CD4-positive, alpha-beta T cell treated with Interleukin-6 for 4 hours (primary cell): ENCODE measurements at regions not wholly inside any gene's neighbourhood (a gene's known extent, or its start where the extent isn't known, plus 50 kb on each side); places are given as distances from the start of the nearest gene placed in this dataset.
"Not testable (repeated sequence)": the region's sequence is repeated elsewhere in the genome, so short reads cannot be mapped to it uniquely, and the experiment has no call there.

Experiments used
- DNase-seq: peaks from one replicate; pipeline ENCODE4 v3.0.0-alpha.2; 2020; ENCODE audit warnings: mixed read lengths

- no peak for DNase-seq
Observed at GRCh38 chr17:64784353-64785010, 122.4 kb upstream of the SMURF2 start.

DNA sequence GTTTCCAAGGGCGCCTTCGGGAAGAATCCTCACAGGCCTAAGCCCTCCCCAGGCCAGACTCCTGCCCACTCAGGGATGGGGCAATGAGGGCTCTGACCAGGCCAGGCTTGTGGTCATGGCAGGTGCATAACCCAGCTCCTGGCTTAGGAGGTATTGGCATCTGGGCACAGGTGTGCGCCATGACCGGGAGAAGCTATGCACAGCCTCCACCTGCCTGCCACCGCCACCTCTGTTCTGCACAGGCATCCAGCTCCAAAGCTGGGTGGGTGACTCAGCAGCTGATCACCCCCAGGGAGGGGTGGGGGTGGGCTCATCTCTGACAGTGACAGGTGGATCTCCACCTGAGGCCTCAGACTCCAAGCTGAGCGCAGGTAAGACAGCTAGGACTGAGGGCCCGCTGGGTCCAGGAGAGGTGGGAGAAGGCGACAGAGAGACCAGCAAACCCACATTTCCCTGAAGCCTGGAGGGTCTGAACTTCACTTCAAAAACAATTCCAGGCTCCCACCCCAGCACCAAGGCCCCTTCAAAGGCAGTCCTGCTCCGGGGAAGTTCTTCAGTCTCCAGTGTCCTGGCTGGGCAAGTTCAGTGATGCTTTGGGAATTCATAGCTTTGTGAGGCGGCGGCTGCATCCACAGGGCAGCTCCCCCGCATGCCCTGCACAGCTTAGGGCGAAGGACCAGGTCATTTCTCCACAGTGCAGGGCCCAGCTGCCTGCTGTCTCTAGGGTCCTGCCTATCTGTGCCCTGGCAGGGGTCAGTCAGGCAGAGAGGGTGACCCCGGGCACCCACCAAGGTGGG lies 121.6 kb upstream of the SMURF2 start:
- DNase-seq = no peak

DNA sequence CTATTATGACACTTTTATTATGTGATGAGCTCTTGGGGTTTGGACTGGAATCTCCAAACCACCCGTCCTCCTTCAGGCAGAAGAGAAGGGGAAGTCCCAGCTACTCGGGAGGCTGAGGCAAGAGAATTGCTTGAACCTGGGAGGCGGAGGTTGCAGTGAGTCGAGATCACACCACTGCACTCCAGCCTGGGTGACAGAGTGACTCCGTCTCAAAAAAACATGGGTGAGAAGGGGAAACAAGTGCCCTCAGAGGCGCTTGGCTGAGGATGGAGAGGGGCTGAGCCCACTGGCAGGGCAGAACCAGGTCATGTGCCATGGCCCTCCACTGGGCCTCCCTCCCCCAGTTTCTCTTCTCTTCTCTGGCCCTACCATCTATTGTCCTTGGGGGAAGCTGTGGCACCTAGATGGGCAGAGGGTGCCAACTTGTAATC lies 120.9 kb upstream of the SMURF2 start:
- DNase-seq = no peak

DNA sequence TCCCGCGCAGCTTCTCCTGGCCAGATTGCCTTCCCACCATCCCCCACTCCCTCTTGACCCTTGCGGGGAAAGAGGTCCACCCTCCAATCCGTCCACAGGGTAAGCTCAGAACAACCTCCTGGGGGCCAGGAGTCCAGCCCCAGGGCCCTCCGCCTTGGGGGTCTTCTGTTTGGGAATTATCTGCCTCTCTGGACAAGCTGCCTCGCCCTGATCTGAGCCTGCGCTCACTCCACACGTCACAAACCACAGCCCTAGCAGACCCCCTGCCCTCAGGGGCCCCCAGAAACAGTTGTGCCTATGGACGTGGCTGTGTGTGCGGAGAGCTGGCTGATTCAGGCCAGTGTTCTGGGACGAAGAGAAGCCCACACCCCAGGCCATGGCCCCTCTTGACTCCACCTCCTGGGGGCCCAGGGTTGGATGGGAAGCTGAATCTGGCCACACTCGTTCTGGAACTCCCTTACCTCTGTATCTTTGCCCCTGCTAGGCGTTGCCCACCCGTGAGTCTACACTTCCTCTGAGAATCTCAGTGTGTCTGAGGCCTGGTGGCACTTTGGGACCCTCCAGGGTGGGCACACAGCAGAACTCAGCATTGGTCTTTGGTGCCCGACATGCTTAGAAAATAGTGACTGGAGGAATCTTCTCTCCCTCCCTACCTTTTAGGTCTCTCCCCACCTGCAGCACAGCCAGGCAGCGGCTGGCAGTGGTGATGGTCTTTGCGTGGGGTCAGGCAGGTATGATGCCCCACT lies 119.9 kb upstream of the SMURF2 start:
- no peak for DNase-seq

GRCh38 chr17:64781014-64781756 lies 119.1 kb upstream of the SMURF2 start:
- peak; percentile 72 for DNase-seq

DNA sequence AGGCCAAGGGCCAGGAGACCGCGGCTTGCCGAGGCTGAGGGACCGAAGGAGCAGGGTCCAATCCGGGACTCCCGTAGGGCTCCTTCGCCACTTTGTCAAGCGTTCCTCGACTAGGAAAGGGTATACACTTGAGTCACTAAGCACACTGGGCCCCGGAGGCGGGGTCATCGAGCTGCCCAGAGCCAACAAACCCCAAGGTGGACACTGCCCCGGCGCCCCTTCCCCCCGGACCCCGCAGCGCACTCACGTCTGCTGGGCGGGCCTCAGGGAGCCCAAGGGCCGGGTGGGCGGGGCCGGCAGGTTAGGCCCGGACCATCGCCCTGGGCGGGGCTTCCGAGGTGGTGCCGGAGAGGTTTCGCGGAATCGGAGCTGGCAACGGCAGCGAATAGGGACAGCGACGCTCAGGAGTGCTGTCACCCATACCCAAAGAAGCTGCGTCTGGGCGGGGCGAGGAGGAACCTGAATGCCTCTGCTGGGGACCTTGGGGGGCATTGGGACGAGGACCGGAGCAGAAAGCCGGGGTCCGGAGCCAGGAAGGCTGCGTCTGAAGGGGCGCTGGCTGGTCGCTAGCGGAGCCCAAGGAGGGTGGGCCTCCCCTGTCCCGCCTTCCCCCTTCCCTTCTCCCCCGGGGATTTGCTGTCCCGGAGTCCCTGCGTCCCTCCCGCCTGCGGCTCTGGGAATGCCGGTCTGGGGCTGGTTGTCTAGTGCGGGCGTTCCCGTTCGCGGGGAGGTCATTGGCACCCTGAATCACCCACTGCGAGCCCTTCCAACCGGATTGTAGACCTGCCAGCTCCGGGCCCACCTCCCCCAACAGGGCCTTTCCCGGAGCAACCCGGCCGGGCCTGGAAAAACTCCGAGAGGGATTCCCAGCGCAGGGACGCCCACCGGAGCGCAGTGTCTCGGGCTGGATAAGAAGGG lies 118.2 kb upstream of the SMURF2 start:
- peak; percentile 86 for DNase-seq

DNA sequence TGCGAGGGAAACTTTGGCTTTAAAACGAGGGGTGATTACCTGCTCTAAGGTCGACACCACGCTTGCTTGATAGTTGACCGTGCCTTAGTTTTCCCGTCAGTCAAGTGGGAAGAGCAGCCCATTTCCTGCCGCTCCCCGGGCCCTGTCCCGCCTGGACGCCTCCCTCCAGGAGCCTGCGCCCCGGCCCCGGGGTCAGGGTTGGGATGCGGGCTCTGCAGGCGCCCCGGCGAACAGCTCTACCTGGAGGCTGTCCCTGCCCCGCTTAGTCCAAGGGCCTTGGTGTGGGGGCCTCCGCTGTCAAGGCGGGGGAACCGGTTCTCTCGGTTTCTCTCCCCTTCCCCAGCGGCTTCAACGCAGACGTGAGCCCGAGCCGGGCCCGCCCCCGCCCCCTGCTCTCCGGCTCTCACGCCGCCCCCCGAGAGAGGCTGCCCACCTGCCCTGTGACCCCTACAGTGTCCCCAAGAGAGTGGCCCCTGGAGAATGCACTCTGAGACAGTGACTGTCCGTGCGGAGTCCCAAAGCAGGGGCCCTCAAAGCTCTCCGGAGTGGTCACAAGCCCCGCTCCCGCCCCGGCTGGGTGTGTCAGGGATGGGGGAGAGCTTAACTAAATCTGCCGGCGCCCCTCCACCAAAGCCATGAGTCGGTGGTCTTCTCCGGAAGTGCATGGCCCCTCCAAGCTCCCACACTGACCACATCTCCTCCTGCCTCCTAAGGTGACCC lies 117.4 kb upstream of the SMURF2 start:
- no peak for DNase-seq

GRCh38 chr17:64779098-64779375 lies 116.9 kb upstream of the SMURF2 start:
- not testable (repeated sequence) for DNase-seq

GRCh38 chr17:64778240-64779097 lies 116.4 kb upstream of the SMURF2 start:
- peak; percentile 37 for DNase-seq

DNA sequence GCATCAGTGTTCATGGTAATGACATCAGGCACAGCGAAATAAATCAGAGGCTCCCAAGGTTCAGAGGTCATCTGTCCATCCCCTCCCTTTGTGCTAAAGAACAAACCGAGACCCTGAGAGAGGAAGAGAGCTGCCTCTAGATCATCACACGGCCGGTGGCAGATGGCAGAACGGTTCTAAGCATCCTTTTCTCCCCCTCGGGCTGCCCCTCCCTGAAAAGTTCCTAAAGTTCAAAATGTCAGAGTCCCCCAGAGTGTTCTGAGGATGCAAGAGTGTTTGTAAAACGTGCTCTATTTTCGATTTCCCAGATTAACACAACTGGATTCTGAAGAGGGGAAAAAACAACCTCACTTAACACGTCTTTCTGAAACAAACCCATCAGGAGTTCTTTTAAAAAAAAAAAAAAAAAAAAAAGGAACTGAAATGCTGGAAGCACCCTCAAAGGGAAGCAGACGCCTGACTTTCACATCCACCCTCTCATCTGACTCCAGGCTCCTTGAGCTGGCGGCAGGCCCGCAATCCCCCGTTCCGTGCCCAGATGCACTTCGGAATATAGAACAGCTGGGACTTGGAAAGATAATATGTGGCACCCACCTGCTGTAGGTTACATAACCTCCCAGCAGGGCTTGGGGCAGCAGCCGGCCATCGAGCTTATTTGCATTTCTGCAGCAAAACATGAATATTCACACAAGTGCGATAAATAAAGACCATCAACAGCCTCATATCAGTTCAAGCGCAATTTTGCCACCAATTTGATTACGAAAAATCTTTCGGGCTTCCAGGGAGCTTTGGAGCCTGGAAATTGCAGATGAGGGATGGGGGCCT lies 115.5 kb upstream of the SMURF2 start:
- DNase-seq = no peak

- DNase-seq = peak; percentile 78
Observed at GRCh38 chr17:64776720-64777414, 114.8 kb upstream of the SMURF2 start.

DNA sequence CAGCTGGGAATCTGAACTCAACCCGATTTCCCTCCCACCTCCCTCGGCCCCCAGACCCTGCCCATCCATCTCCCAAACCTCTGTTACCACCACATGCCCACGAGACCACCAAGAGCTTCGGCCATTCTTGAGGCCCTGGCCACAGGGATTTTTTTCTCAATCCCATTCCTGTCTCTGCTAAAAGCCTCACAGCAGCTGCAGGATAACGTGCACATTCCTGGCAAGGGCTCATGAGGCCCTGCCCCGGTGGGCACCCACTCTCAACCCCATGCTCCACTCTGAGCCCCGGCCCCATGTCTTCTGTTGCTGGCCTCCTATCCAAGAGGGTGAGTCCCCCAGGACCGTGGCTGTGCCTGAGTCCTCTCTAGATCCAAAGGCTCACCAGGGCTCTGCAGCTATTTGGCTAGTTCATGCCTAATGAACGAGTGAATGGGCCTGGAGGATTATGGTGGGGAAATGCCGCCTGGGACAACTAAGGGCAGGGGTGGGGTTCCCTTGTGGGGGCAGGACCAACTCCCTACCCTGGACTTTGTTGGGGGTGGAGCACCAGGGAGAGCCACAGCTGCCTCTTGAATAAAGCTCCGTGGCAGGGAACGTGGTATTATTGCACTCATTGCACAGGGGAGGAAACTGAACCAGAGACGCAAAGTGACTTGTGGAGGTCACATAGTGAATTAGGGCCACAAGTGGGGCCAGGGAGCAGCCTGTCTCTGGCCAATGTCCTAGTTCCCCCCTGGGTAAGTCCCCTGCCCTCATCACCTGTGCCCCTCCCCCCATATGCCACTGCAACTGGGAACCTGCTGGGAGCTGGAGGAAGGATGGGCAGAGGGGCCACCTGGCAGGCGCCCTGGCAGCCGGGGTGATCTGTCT lies 113.8 kb upstream of the SMURF2 start:
- no peak for DNase-seq

- no peak for DNase-seq
Observed at GRCh38 chr17:64774888-64775540, 112.9 kb upstream of the SMURF2 start.

GRCh38 chr17:64773836-64774761 lies 112.0 kb upstream of the SMURF2 start:
- no peak for DNase-seq

- DNase-seq = no peak
Observed at GRCh38 chr17:64773386-64773835, 111.3 kb upstream of the SMURF2 start.

DNA sequence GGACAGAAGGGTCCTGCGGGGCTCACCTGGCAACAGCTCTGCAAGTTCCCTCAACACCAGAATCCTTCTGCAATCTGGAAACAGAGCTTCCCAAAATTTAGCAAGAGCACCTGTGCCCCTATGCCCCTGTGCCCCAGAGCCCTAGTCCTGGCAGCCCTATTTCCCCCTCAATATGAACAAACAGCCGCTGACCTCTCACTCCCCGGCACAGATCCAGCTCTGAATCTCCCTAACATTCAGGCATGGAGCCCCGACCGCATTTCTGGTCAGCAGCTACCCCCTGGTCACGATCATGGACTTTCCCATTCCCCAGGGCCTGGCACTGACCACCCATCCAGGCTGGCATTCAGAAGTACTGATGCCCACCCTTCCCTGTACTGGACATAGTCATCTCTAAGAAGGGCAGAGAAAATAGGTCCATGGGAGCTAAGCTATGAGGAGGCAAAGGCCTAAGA lies 110.8 kb upstream of the SMURF2 start:
- no peak for DNase-seq
